Left lung (tissue), 4 donors: ENCODE measurements at regions not wholly inside any gene's neighbourhood (a gene's known extent, or its start where the extent isn't known, plus 50 kb on each side); places are given as distances from the start of the nearest gene placed in this dataset.

Experiments
- ATAC-seq: fragments of 200-7000 bp; cut with Tn5 transposase; one replicate; pipeline ENCODE4 v1.9.1; 2020; ENCODE audit warnings: moderate library complexity
- DNase-seq, 4 donors: peaks; one replicate each; pipeline ENCODE4 v3.0.0-alpha.2; 2013 to 2020
- H3K27ac ChIP-seq, 2 donors: fragments of 200-600 bp; sonication (generic) in 1 of 2; one replicate each; pipeline versions ENCODE4 v1.5.0 to v1.8.0; 2020 to 2021
- H3K27me3 ChIP-seq, 2 donors: fragments of 200-600 bp; sonication (generic) in 1 of 2; one replicate each; pipeline versions ENCODE4 v1.5.0 to v1.8.0; 2020 to 2021
- H3K36me3 ChIP-seq, 2 donors: fragments of 200-600 bp; sonication (generic) in 1 of 2; one replicate each; pipeline versions ENCODE4 v1.5.0 to v1.8.0; 2020 to 2021
- H3K4me1 ChIP-seq, 2 donors: fragments of 200-600 bp; one replicate each; pipeline ENCODE4 v1.8.0; 2021
- H3K4me3 ChIP-seq, 2 donors: fragments of 200-600 bp; sonication (generic) in 1 of 2; one replicate each; pipeline versions ENCODE4 v1.5.0 to v1.8.0; 2020 to 2021; ENCODE audit warnings: mild to moderate bottlenecking in 1 of 2
- H3K9me3 ChIP-seq, 2 donors: fragments of 200-600 bp; sonication (generic) in 1 of 2; one replicate each; pipeline versions ENCODE4 v1.5.0 to v1.8.0; 2020 to 2021
- intact Hi-C, 2 donors: fragments of 100-400 bp; cut with DNase I; formaldehyde crosslinking; loops; one replicate each; pipeline versions ENCODE4 v1.11.2 to v1.14.2; 2022
- TF ChIP-seq, protein P1 (sequence below), 2 donors: fragments of 200-600 bp; sonication (generic) in 1 of 2; IDR thresholded peaks; one replicate each; pipeline versions ENCODE4 v1.5.0 to v1.8.0; 2021; ENCODE audit warnings: antibody characterized with exemption in 2 of 2
- donor health status: DM: no; HTN: yes; CAD: no.
- donor health status: DM: no; HTN: no; CAD: no.

DNA sequence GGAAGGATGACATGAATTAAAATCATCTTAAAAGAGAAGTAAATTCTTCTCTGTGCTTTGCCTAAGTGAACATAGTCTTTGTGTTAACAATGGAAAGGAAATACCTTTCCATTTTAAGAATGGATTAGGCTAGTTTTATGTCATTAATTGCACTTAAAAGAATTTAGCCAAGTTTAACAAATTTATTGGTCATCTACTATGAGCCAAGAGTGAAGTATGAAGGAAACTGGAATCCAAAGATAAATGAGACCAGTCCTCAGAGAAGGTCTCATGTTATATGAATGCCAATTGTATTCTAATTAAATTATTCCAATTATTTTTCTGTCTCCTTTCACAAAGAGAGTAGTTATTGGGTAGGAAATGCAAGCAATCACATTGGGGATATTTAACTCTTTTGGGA is 741.3 kb upstream of the SOX9 start:
- ATAC-seq = no peak

DNA sequence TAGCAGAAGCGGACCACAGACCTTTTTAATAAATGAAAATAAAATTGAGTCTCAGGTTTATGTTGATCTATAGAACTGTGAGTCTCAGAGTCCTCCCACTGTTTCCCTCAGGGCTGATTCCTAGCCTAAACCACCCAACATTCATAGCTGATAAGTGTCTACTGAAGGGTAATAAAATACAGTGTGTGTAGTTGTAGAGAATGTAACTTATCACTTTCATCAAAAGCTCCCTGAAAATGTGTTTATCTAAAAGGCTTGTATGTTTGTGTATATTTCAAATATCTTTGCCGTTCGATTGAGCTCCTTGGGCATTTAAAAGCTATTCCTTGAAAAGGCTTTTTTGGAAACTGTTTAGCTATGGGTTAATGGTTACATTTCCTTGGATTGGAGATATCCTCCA is 740.3 kb upstream of the SOX9 start:
- intact Hi-C loops = no loop called here
- DNase-seq = no peak
- peaks cover 0 to 5% of the 10 kb centered on the region in 2 donors for H3K4me1 ChIP-seq

More for the DNA sequence above, 741.3 kb upstream of the SOX9 start:
- Histone ChIP-seq H3K27ac (no peak overlapping the region), H3K9me3 (no peaks in the 10 kb centered on the region), H3K4me3 (no peak overlapping the region), H3K27me3 (no peaks in the 10 kb centered on the region), H3K4me1 (peaks cover 0 to 5% of the 10 kb centered on the region in 2 donors), H3K36me3 (no peaks in the 10 kb centered on the region)
- no peak for DNase-seq
- intact Hi-C loops = no loop called here
- TF ChIP-seq, protein P1, sequence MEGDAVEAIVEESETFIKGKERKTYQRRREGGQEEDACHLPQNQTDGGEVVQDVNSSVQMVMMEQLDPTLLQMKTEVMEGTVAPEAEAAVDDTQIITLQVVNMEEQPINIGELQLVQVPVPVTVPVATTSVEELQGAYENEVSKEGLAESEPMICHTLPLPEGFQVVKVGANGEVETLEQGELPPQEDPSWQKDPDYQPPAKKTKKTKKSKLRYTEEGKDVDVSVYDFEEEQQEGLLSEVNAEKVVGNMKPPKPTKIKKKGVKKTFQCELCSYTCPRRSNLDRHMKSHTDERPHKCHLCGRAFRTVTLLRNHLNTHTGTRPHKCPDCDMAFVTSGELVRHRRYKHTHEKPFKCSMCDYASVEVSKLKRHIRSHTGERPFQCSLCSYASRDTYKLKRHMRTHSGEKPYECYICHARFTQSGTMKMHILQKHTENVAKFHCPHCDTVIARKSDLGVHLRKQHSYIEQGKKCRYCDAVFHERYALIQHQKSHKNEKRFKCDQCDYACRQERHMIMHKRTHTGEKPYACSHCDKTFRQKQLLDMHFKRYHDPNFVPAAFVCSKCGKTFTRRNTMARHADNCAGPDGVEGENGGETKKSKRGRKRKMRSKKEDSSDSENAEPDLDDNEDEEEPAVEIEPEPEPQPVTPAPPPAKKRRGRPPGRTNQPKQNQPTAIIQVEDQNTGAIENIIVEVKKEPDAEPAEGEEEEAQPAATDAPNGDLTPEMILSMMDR (IDR thresholded peaks at IDR 0.05) = no peak

DNA sequence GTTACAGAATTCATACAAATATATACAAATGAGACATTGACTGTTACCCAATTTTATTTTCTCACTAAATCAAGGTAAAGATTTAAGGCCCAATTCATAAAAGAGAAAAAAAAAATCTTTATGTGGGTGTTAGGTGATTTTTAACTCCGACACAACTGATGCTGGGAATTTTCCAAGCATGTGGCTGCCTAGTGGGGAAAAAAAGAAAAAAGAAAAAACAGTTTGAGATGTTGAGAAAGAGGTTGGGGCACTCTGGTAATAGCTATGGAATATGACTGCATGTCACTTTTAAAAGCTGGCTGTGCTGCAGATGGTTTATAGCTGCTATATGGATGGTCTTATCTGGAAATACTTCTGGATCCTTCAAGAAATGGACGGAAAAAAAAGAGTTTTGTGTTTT is 739.9 kb upstream of the SOX9 start:
- ATAC-seq = no peak
- intact Hi-C loops = no loop called here
- TF ChIP-seq, protein P1 (IDR thresholded peaks at IDR 0.05) = no peak

More for the DNA sequence above, 740.3 kb upstream of the SOX9 start:
- TF ChIP-seq, protein P1 (IDR thresholded peaks at IDR 0.05) = no peak
- no peaks in the 10 kb centered on the region for H3K9me3 ChIP-seq
- no peak for ATAC-seq
- H3K36me3 ChIP-seq = no peaks in the 10 kb centered on the region
- no peak overlapping the region for H3K4me3 ChIP-seq
- no peak overlapping the region for H3K27ac ChIP-seq
- H3K27me3 ChIP-seq = no peaks in the 10 kb centered on the region

DNA sequence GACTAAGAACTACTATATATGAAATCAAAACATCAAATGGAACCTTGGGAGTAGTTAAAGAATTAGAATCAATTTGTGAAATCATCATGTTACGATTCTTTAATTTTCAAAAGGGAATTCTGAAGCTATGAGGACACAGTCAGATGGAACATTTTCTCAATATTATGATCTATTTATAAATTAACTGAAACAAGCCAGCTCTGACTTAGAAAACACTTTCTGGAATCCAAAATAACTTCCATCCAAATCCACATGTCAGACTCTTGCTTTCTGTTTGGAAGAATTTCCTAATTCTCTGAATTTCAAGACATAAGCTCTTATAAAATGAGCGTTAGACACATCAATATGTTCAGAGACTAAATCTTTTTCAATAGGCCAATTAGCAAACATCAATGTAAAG is 737.7 kb upstream of the SOX9 start:
- intact Hi-C loops = no loop called here

More for the DNA sequence above, 739.9 kb upstream of the SOX9 start:
- Histone ChIP-seq H3K36me3 (no peaks in the 10 kb centered on the region), H3K27me3 (no peaks in the 10 kb centered on the region), H3K9me3 (no peaks in the 10 kb centered on the region), H3K4me3 (no peak overlapping the region), H3K27ac (no peak overlapping the region), H3K4me1 (peaks cover 0 to 5% of the 10 kb centered on the region in 2 donors)
- DNase-seq = peak in 1 of 4 donors; percentile 27

DNA sequence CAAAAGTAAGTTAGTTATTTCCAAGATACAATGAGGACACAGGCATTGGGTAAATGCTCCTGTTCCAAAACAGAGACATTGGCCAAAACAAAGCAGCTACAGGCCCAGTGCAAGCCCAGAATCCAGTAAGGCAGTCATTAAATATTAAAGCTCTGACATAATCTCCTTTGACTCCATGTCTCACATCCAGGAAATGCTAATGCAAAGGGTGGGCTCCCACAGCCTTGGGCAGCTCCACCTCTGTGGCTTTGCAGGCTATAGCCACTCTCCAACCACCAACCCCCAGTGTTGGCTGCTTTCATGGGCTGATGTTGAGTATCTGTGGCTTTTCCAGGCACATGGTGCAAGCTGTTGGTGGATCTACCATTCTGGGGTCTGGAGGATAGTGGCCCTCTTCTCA is 733.4 kb upstream of the SOX9 start:
- DNase-seq (no peak), ATAC-seq (no peak)
- no peak overlapping the region for H3K4me3 ChIP-seq
- TF ChIP-seq, protein P1 (IDR thresholded peaks at IDR 0.05) = no peak
- H3K4me1 ChIP-seq = no peaks in the 10 kb centered on the region
- H3K27me3 ChIP-seq = no peaks in the 10 kb centered on the region
- H3K27ac ChIP-seq = no peak overlapping the region
- H3K36me3 ChIP-seq = no peaks in the 10 kb centered on the region
- intact Hi-C loops = no loop called here
- H3K9me3 ChIP-seq = peaks cover 0 to 3% of the 10 kb centered on the region in 2 donors

More for the DNA sequence above, 737.7 kb upstream of the SOX9 start:
- no peak for DNase-seq
- Histone ChIP-seq H3K9me3 (peaks cover 0 to 3% of the 10 kb centered on the region in 2 donors), H3K36me3 (no peaks in the 10 kb centered on the region), H3K27me3 (no peaks in the 10 kb centered on the region), H3K4me1 (peaks cover 0 to 5% of the 10 kb centered on the region in 2 donors), H3K4me3 (no peak overlapping the region), H3K27ac (peak overlapping the region in 1 of 2 donors; percentile 34)
- ATAC-seq = no peak
- TF ChIP-seq, protein P1 (IDR thresholded peaks at IDR 0.05) = no peak
